Smooth muscle cell (in vitro differentiated cells): ENCODE measurements at regions not wholly inside any gene's neighbourhood (a gene's known extent, or its start where the extent isn't known, plus 50 kb on each side); places are given as distances from the start of the nearest gene placed in this dataset.
"Not testable (repeated sequence)": the region's sequence is repeated elsewhere in the genome, so short reads cannot be mapped to it uniquely, and the experiment has no call there.

ENCODE experiments used
- DNase-seq: peaks from one replicate; lab custom pipeline; 2025; ENCODE audit not compliant: unreplicated experiment; lab: John Stamatoyannopoulos, UW
- H2AFZ ChIP-seq: fragments of 200-600 bp; sonication (generic); 2 replicates; pipeline ENCODE4 v1.6.0; 2016; ENCODE audit warnings: antibody characterized with exemption, low read depth, mild to moderate bottlenecking
- H3F3A ChIP-seq: fragments of 200-600 bp; sonication (generic); 2 replicates; pipeline ENCODE4 v1.6.0; 2017; ENCODE audit warnings: antibody characterized with exemption, low read depth
- H3K27ac ChIP-seq: fragments of 200-600 bp; sonication (generic); 2 replicates; pipeline ENCODE4 v1.5.1; 2016; ENCODE audit warnings: low read depth, mild to moderate bottlenecking
- H3K27me3 ChIP-seq: fragments of 200-600 bp; sonication (generic); 2 replicates; pipeline ENCODE4 v1.6.1; 2016; ENCODE audit warnings: low read depth, mild to moderate bottlenecking
- H3K36me3 ChIP-seq: fragments of 200-600 bp; sonication (generic); 2 replicates; pipeline ENCODE4 v1.5.1; 2016; ENCODE audit warnings: low read depth
- H3K4me1 ChIP-seq: fragments of 200-600 bp; sonication (generic); 2 replicates; pipeline ENCODE4 v1.5.1; 2016; ENCODE audit warnings: low read depth
- H3K4me2 ChIP-seq: fragments of 200-600 bp; sonication (generic); 2 replicates; pipeline ENCODE4 v1.6.0; 2016; ENCODE audit warnings: mild to moderate bottlenecking
- H3K4me3 ChIP-seq: fragments of 200-600 bp; sonication (generic); 2 replicates; pipeline ENCODE4 v1.5.1; 2016; ENCODE audit warnings: mild to moderate bottlenecking
- H3K79me2 ChIP-seq: fragments of 200-600 bp; sonication (generic); 2 replicates; pipeline ENCODE4 v1.6.0; 2016; ENCODE audit warnings: low read depth, mild to moderate bottlenecking
- H3K9ac ChIP-seq: fragments of 200-600 bp; sonication (generic); 2 replicates; pipeline ENCODE4 v1.6.0; 2016; ENCODE audit warnings: low read depth
- H3K9me3 ChIP-seq: fragments of 200-600 bp; sonication (generic); replicated peaks from 2 replicates; pipeline ENCODE4 v1.5.1; 2016; ENCODE audit warnings: low read depth
- H4K20me1 ChIP-seq: fragments of 200-600 bp; sonication (generic); 2 replicates; pipeline ENCODE4 v1.6.0; 2016; ENCODE audit warnings: low read depth
- CTCF ChIP-seq: fragments of 200-600 bp; sonication (generic); IDR thresholded peaks from 2 replicates; pipeline ENCODE4 v1.5.1; 2017; ENCODE audit warnings: borderline replicate concordance, mild to moderate bottlenecking, antibody characterized with exemption; ENCODE audit not compliant: insufficient read depth, poor library complexity, severe bottlenecking
- WGBS: methylation state at CpG from one replicate; pipeline ENCODE4 v1.1.7; 2016; ENCODE audit warnings: low lambda C conversion rate; 5-methylcytosine and 5-hydroxymethylcytosine counted together

GRCh38 chr2:150255528-150255927 is 231.9 kb downstream of the RND3 start:
- H3K79me2 ChIP-seq = no peaks in the 10 kb centered on the region
- no peaks in the 10 kb centered on the region for H3K27me3 ChIP-seq
- H3K4me3 ChIP-seq = no peak overlapping the region
- peaks cover 6% of the 10 kb centered on the region for H3K4me1 ChIP-seq
- no peak for DNase-seq
- no peak overlapping the region for H3K9ac ChIP-seq
- no peaks in the 10 kb centered on the region for H3K9me3 ChIP-seq
- H3F3A ChIP-seq = no peaks in the 10 kb centered on the region
- no peaks in the 10 kb centered on the region for H4K20me1 ChIP-seq
- no peak overlapping the region for H3K4me2 ChIP-seq
- no peak overlapping the region for H2AFZ ChIP-seq
- no peak for TF ChIP-seq CTCF
- no peak overlapping the region for H3K27ac ChIP-seq
- H3K36me3 ChIP-seq = no peaks in the 10 kb centered on the region

GRCh38 chr2:150249735-150250134 is 237.7 kb downstream of the RND3 start:
- 85% methylated on average over 1 of the region's 1 CpG for WGBS

GRCh38 chr2:150247481-150247880 is 240.0 kb downstream of the RND3 start:
- Histone ChIP-seq H3K9me3 (no peaks in the 10 kb centered on the region), H3K27ac (no peak overlapping the region), H3K79me2 (no peaks in the 10 kb centered on the region), H3K27me3 (no peaks in the 10 kb centered on the region), H3K4me3 (no peak overlapping the region), H3K36me3 (no peaks in the 10 kb centered on the region), H4K20me1 (no peaks in the 10 kb centered on the region), H2AFZ (no peak overlapping the region), H3K4me1 (no peaks in the 10 kb centered on the region), H3F3A (no peaks in the 10 kb centered on the region), H3K9ac (no peak overlapping the region), H3K4me2 (no peak overlapping the region)
- no peak for DNase-seq
- no peak for TF ChIP-seq CTCF
- WGBS = 95% methylated on average over 1 of the region's 1 CpG

More at GRCh38 chr2:150249735-150250134, 237.7 kb downstream of the RND3 start:
- not testable (repeated sequence) for H3K79me2 ChIP-seq, H3K4me1 ChIP-seq, H3K9ac ChIP-seq, H3K27me3 ChIP-seq, H3K36me3 ChIP-seq, H3K4me3 ChIP-seq, H3F3A ChIP-seq, DNase-seq, H3K4me2 ChIP-seq, H4K20me1 ChIP-seq, H3K9me3 ChIP-seq, H3K27ac ChIP-seq, H2AFZ ChIP-seq

- TF ChIP-seq CTCF = no peak
- Histone ChIP-seq H3K4me2 (peak overlapping the region; percentile 75), H2AFZ (peak overlapping the region; percentile 34), H3K4me3 (peak overlapping the region; percentile 25), H4K20me1 (no peaks in the 10 kb centered on the region), H3F3A (no peaks in the 10 kb centered on the region), H3K4me1 (no peaks in the 10 kb centered on the region), H3K9me3 (no peaks in the 10 kb centered on the region), H3K27me3 (no peaks in the 10 kb centered on the region), H3K36me3 (no peaks in the 10 kb centered on the region), H3K27ac (peak overlapping the region; percentile 36), H3K79me2 (no peaks in the 10 kb centered on the region), H3K9ac (no peak overlapping the region)
- DNase-seq = no peak
- 7% methylated on average over 7 of the region's 7 CpGs for WGBS
Measured at GRCh38 chr2:150234787-150235446, 252.6 kb downstream of the RND3 start.
